OCI-LY1 (cell line): ENCODE measurements at regions not wholly inside any gene's neighbourhood (a gene's known extent, or its start where the extent isn't known, plus 50 kb on each side); places are given as distances from the start of the nearest gene placed in this dataset.

Source experiments
- H2AFZ ChIP-seq: fragments of 200-600 bp; sonication (generic), shearing (Covaris generic); 2 replicates; pipeline ENCODE4 v1.6.0; 2014; ENCODE audit warnings: antibody characterized with exemption, mild to moderate bottlenecking, low read length
- H3F3A ChIP-seq: fragments of 200-600 bp; sonication (generic), shearing (Covaris generic); 2 replicates; pipeline ENCODE4 v1.6.0; 2014; ENCODE audit warnings: mild to moderate bottlenecking, antibody characterized with exemption, low read length, moderate library complexity; ENCODE audit not compliant: insufficient read depth
- H3K27ac ChIP-seq: fragments of 200-600 bp; sonication (generic); 2 replicates; pipeline ENCODE4 v1.5.1; 2014; ENCODE audit warnings: low read length, mixed run types, mild to moderate bottlenecking, low read depth; ENCODE audit not compliant: poor library complexity, severe bottlenecking
- H3K27me3 ChIP-seq: fragments of 200-600 bp; sonication (generic); 2 replicates; pipeline ENCODE4 v1.6.0; 2014; ENCODE audit warnings: antibody characterized with exemption, mild to moderate bottlenecking, low read length, moderate library complexity; ENCODE audit not compliant: insufficient read depth
- H3K36me3 ChIP-seq: fragments of 200-600 bp; sonication (generic); 2 replicates; pipeline ENCODE4 v1.6.1; 2014; ENCODE audit warnings: mild to moderate bottlenecking, antibody characterized with exemption, low read length, moderate library complexity, mixed read lengths; ENCODE audit not compliant: insufficient read depth
- H3K4me1 ChIP-seq: fragments of 200-600 bp; sonication (generic); 2 replicates; pipeline ENCODE4 v1.5.1; 2014; ENCODE audit warnings: mild to moderate bottlenecking, low read length, moderate library complexity; ENCODE audit not compliant: insufficient read depth, severe bottlenecking
- H3K4me2 ChIP-seq: fragments of 200-600 bp; sonication (generic), shearing (Covaris generic); 2 replicates; pipeline ENCODE4 v1.6.1; 2014; ENCODE audit warnings: low read length
- H3K4me3 ChIP-seq: fragments of 200-600 bp; sonication (generic); 2 replicates; pipeline ENCODE4 v1.5.1; 2014; ENCODE audit warnings: low read length, low read depth, mild to moderate bottlenecking, mixed read lengths; ENCODE audit not compliant: poor library complexity, severe bottlenecking
- H3K79me2 ChIP-seq: fragments of 200-600 bp; shearing (Covaris generic); 2 replicates; pipeline ENCODE4 v1.6.1; 2016; ENCODE audit warnings: mixed run types, low read length, mixed read lengths; ENCODE audit not compliant: insufficient read depth
- H3K9ac ChIP-seq: fragments of 200-600 bp; sonication (generic), shearing (Covaris generic); 2 replicates; pipeline ENCODE4 v1.6.1; 2014; ENCODE audit warnings: mild to moderate bottlenecking, low read length, mixed read lengths
- H3K9me2 ChIP-seq: fragments of 200-600 bp; sonication (generic), shearing (Covaris generic); 2 replicates; pipeline ENCODE4 v1.6.1; 2014; ENCODE audit warnings: low read depth, mild to moderate bottlenecking, low read length, mixed read lengths
- H3K9me3 ChIP-seq: fragments of 200-600 bp; shearing (Covaris generic); 2 replicates; pipeline ENCODE4 v1.6.1; 2014; ENCODE audit warnings: low read length, mixed read lengths
- H4K20me1 ChIP-seq: fragments of 200-600 bp; sonication (generic), shearing (Covaris generic); 2 replicates; pipeline ENCODE4 v1.6.0; 2016; ENCODE audit warnings: mild to moderate bottlenecking, low read length; ENCODE audit not compliant: insufficient read depth
- EZH2 ChIP-seq: fragments of 200-600 bp; sonication (generic), shearing (Covaris generic); IDR thresholded peaks from 2 replicates; pipeline ENCODE4 v1.8.0; 2017; ENCODE audit warnings: borderline replicate concordance, mixed run types, mild to moderate bottlenecking, antibody characterized with exemption, low read length, moderate library complexity, mixed read lengths
- TF ChIP-seq, protein P1 (sequence below): fragments of 200-600 bp; sonication (generic), shearing (Covaris generic); IDR thresholded peaks from 2 replicates; pipeline ENCODE4 v1.5.1; 2017; ENCODE audit warnings: mild to moderate bottlenecking, antibody characterized with exemption, low read length, moderate library complexity, mixed read lengths

- Histone ChIP-seq H3K9ac (no peak overlapping the region), H3K27me3 (no peaks in the 10 kb centered on the region), H3K4me1 (no peaks in the 10 kb centered on the region), H3F3A (no peaks in the 10 kb centered on the region), H3K4me3 (no peak overlapping the region), H2AFZ (no peak overlapping the region), H3K27ac (no peak overlapping the region), H3K79me2 (no peaks in the 10 kb centered on the region), H3K9me3 (no peaks in the 10 kb centered on the region), H3K36me3 (no peaks in the 10 kb centered on the region), H4K20me1 (no peaks in the 10 kb centered on the region), H3K4me2 (no peak overlapping the region), H3K9me2 (no peaks in the 10 kb centered on the region; the same call in 1 of the 2 replicates)
- no peak for TF ChIP-seq EZH2
- TF ChIP-seq, protein P1, sequence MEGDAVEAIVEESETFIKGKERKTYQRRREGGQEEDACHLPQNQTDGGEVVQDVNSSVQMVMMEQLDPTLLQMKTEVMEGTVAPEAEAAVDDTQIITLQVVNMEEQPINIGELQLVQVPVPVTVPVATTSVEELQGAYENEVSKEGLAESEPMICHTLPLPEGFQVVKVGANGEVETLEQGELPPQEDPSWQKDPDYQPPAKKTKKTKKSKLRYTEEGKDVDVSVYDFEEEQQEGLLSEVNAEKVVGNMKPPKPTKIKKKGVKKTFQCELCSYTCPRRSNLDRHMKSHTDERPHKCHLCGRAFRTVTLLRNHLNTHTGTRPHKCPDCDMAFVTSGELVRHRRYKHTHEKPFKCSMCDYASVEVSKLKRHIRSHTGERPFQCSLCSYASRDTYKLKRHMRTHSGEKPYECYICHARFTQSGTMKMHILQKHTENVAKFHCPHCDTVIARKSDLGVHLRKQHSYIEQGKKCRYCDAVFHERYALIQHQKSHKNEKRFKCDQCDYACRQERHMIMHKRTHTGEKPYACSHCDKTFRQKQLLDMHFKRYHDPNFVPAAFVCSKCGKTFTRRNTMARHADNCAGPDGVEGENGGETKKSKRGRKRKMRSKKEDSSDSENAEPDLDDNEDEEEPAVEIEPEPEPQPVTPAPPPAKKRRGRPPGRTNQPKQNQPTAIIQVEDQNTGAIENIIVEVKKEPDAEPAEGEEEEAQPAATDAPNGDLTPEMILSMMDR: no peak
These were observed 463.9 kb upstream of the CDH9 start for GRCh38 chr5:27502236-27502635.

DNA sequence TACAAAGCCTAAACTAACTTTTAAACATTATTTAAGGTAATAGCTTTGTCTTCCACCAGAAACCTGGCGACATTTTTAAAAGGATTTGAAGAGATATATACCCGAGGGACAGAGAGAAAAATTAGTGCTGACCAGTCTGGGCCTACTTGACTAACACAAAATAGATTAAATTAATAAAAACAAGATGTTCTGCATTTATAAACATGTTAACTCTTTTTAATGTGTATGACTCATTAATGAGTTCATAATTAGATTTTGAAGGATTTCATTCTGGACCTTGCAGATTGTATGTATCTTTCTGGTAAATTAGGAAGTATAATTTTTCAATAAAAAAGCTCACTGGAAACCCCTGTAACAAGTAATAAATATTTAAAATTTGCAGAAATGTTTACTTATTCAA is 459.1 kb upstream of the CDH9 start:
- no peaks in the 10 kb centered on the region for H3K9me3 ChIP-seq
- H3K27ac ChIP-seq: no peak overlapping the region
- H3F3A ChIP-seq: no peaks in the 10 kb centered on the region
- no peak for TF ChIP-seq EZH2
- TF ChIP-seq, protein P1: no peak
- no peak overlapping the region for H3K4me2 ChIP-seq
- H3K4me3 ChIP-seq: no peak overlapping the region
- no peak overlapping the region for H3K9ac ChIP-seq
- no peaks in the 10 kb centered on the region for H3K4me1 ChIP-seq
- H3K27me3 ChIP-seq: no peaks in the 10 kb centered on the region
- no peaks in the 10 kb centered on the region for H4K20me1 ChIP-seq
- H2AFZ ChIP-seq: no peak overlapping the region
- H3K79me2 ChIP-seq: no peaks in the 10 kb centered on the region
- H3K36me3 ChIP-seq: no peaks in the 10 kb centered on the region
- H3K9me2 ChIP-seq: no peaks in the 10 kb centered on the region; the same call in 1 of the 2 replicates

- H3F3A ChIP-seq: 0 out of 2 replicates have a peak, but pooled peaks cover 9% of the 10 kb centered on the region
- H3K4me2 ChIP-seq: no peak overlapping the region
- H4K20me1 ChIP-seq: no peaks in the 10 kb centered on the region
- H3K79me2 ChIP-seq: no peaks in the 10 kb centered on the region
- no peak overlapping the region for H3K27ac ChIP-seq
- H3K27me3 ChIP-seq: no peaks in the 10 kb centered on the region
- no peak overlapping the region for H2AFZ ChIP-seq
- H3K9me3 ChIP-seq: no peaks in the 10 kb centered on the region
- H3K9ac ChIP-seq: no peak overlapping the region
- H3K36me3 ChIP-seq: no peaks in the 10 kb centered on the region
- no peak overlapping the region for H3K4me3 ChIP-seq
- no peak for TF ChIP-seq EZH2
- TF ChIP-seq, protein P1: no peak
- no peaks in the 10 kb centered on the region; the same call in 1 of the 2 replicates for H3K9me2 ChIP-seq
- H3K4me1 ChIP-seq: peaks cover 11% of the 10 kb centered on the region
These were observed 456.5 kb upstream of the CDH9 start for GRCh38 chr5:27494887-27495286.
